Effector memory CD4-positive, alpha-beta T cell (primary cell): ENCODE measurements at regions not wholly inside any gene's neighbourhood (a gene's known extent, or its start where the extent isn't known, plus 50 kb on each side); places are given as distances from the start of the nearest gene placed in this dataset.

Experiments used
- DNase-seq, 3 donors: peaks; one replicate each; pipeline ENCODE4 v3.0.0-alpha.2; 2020
- H3K27ac ChIP-seq: 2 replicates; pipeline ENCODE4 v1.7.0; 2013; ENCODE audit warnings: mild to moderate bottlenecking, low read length, moderate library complexity; ENCODE audit not compliant: insufficient read depth, poor library complexity, severe bottlenecking
- H3K27me3 ChIP-seq: replicated peaks from 2 replicates; pipeline ENCODE4 v1.7.0; 2013; ENCODE audit warnings: mild to moderate bottlenecking, low read length; ENCODE audit not compliant: insufficient read depth, control insufficient read depth, poor library complexity, severe bottlenecking
- H3K36me3 ChIP-seq: 2 replicates; pipeline ENCODE4 v1.7.0; 2013; ENCODE audit warnings: mild to moderate bottlenecking, low read length, moderate library complexity; ENCODE audit not compliant: control insufficient read depth, insufficient read depth
- H3K4me1 ChIP-seq: 2 replicates; pipeline ENCODE4 v1.7.0; 2013; ENCODE audit warnings: low read length, mild to moderate bottlenecking; ENCODE audit not compliant: control insufficient read depth, insufficient read depth, poor library complexity, severe bottlenecking
- H3K4me3 ChIP-seq: 2 replicates; pipeline ENCODE4 v1.7.0; 2013; ENCODE audit warnings: low read length, low read depth, mild to moderate bottlenecking; ENCODE audit not compliant: insufficient read depth, poor library complexity, severe bottlenecking
- H3K9me3 ChIP-seq: 2 replicates; pipeline ENCODE4 v1.7.0; 2013; ENCODE audit warnings: mild to moderate bottlenecking, low read length, moderate library complexity; ENCODE audit not compliant: control insufficient read depth

DNA sequence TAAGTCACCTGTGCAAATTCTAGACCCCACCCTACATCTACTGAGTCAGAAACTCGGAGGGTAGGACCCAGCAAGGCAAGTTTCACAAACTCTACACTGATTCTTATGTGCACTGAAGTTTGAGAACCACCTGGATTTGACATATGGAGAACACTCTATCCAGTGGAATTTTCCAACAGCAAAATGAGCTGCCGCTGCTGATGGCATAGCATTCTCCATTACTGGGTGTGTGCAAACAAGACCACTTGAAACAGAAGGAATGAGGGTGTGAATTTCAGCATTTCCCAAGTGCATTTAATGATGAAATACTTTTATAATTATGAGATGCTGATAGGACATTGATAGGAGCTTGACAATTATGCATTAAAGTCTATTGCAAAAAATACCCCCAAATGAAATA, 229.1 kb upstream of the IL12B start:
- H3K9me3 ChIP-seq, result no peaks in the 10 kb centered on the region
- H3K4me3 ChIP-seq, result no peak overlapping the region
- no peak overlapping the region for H3K27ac ChIP-seq
- no peak for DNase-seq
- H3K4me1 ChIP-seq, result no peaks in the 10 kb centered on the region
- H3K36me3 ChIP-seq, result no peaks in the 10 kb centered on the region
- no peaks in the 10 kb centered on the region for H3K27me3 ChIP-seq

GRCh38 chr5:159560088-159560487, 229.8 kb upstream of the IL12B start:
- H3K27me3 ChIP-seq, result no peaks in the 10 kb centered on the region
- H3K27ac ChIP-seq, result no peak overlapping the region
- no peaks in the 10 kb centered on the region for H3K36me3 ChIP-seq
- H3K9me3 ChIP-seq, result no peaks in the 10 kb centered on the region
- DNase-seq, result no peak
- no peak overlapping the region for H3K4me3 ChIP-seq
- no peaks in the 10 kb centered on the region for H3K4me1 ChIP-seq

DNA sequence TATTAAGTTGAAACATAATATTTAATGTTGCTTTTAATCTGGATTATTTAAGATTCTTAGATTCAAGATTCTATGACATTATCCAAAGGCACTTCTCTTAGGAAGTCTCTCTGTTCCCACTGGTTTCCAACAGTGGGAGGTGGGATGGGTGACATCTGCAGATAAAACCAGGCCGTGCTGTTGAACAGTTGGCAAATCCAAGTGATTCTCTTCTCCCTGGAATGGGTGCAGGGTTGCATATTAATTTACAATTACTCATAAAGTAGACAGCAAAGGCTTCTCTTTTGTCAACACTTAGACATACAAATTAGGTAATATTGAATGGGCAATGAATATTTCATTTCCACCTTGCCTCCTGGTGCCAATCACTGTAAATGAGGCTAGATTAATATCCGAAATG, 233.7 kb upstream of the IL12B start:
- Histone ChIP-seq H3K9me3 (no peaks in the 10 kb centered on the region), H3K4me3 (no peak overlapping the region), H3K27me3 (no peaks in the 10 kb centered on the region), H3K27ac (no peak overlapping the region), H3K36me3 (no peaks in the 10 kb centered on the region), H3K4me1 (no peaks in the 10 kb centered on the region)
- DNase-seq, result no peak

GRCh38 chr5:159566832-159567231, 236.5 kb upstream of the IL12B start:
- H3K36me3 ChIP-seq, result no peaks in the 10 kb centered on the region
- H3K27ac ChIP-seq, result no peak overlapping the region
- no peak for DNase-seq
- H3K4me1 ChIP-seq, result no peaks in the 10 kb centered on the region
- H3K9me3 ChIP-seq, result no peaks in the 10 kb centered on the region
- no peaks in the 10 kb centered on the region for H3K27me3 ChIP-seq
- no peak overlapping the region for H3K4me3 ChIP-seq

- DNase-seq, result no peak
- Histone ChIP-seq H3K27me3 (no peaks in the 10 kb centered on the region), H3K4me3 (no peak overlapping the region), H3K9me3 (no peaks in the 10 kb centered on the region), H3K27ac (no peak overlapping the region), H3K4me1 (no peaks in the 10 kb centered on the region), H3K36me3 (no peaks in the 10 kb centered on the region)
Measured at GRCh38 chr5:159567461-159567860, 237.2 kb upstream of the IL12B start.

GRCh38 chr5:159571501-159572244, 241.4 kb upstream of the IL12B start:
- no peak for DNase-seq
- Histone ChIP-seq H3K27ac (no peak overlapping the region), H3K4me3 (no peak overlapping the region), H3K27me3 (no peaks in the 10 kb centered on the region), H3K4me1 (no peaks in the 10 kb centered on the region), H3K9me3 (no peaks in the 10 kb centered on the region), H3K36me3 (no peaks in the 10 kb centered on the region)

GRCh38 chr5:159576902-159577301, 246.6 kb upstream of the IL12B start:
- no peaks in the 10 kb centered on the region for H3K36me3 ChIP-seq
- no peak for DNase-seq
- H3K9me3 ChIP-seq, result no peaks in the 10 kb centered on the region
- H3K27me3 ChIP-seq, result no peaks in the 10 kb centered on the region
- H3K4me1 ChIP-seq, result no peaks in the 10 kb centered on the region
- H3K27ac ChIP-seq, result no peak overlapping the region
- no peak overlapping the region for H3K4me3 ChIP-seq

- Histone ChIP-seq H3K4me3 (no peak overlapping the region), H3K9me3 (no peaks in the 10 kb centered on the region), H3K4me1 (no peaks in the 10 kb centered on the region), H3K36me3 (no peaks in the 10 kb centered on the region), H3K27me3 (no peaks in the 10 kb centered on the region), H3K27ac (no peak overlapping the region)
- no peak for DNase-seq
Measured at GRCh38 chr5:159581502-159582249, 251.4 kb upstream of the IL12B start.

DNA sequence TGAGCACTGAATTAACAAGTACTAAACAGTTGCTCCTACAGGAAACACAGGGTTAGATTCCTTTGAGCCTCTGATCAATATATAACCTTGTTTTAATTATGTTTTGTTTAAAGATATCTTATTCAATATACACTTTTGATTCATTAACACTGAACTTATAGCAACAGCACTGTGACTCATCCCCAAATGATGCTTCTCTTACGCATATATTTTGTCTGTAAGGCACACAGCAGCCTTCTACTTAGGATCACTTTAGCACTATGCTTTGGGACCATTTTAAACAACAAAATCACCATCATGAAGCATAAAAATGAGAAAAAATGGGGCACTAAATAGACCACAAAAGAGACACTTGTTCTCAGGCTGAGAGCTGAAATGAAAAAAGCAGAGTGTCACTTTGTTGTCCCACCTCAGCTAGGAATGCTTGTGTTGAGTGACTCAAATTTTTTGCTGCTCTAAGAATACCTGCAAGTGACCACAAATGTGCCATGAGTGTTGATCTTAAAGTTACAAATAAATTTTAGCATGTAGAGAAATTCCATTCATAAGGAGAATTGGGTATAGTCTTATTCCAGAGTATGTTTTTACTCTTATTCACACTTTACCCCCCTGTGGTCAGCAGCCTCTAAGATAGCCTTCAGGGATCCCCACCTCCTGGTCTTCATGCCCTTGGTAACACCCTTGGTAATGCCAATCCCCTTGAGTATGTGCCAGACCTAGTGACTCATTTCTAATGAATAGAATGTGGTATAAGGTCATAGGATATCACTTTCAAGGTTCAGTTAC, 252.7 kb upstream of the IL12B start:
- H3K4me3 ChIP-seq, result no peak overlapping the region

DNA sequence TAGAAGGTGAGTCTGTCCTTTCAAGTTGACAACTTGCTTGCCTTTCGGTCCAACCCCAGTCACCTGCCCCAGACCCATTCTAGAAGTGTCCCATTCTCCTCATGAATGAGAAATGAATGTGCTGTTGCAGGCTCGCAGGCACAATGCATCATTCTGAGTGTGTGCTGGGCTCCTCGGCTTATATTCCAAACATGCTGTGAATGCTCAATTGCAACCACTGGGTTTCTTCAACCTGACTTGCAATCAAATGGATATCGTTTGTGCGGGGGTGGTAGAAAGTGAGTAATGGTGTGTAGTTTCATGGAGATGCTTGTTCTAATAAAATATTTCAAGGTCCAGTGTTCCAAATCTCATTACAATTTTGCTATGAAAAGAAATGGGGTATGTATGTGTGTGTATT, 256.6 kb upstream of the IL12B start:
- Histone ChIP-seq H3K36me3 (no peaks in the 10 kb centered on the region), H3K4me3 (no peak overlapping the region), H3K27me3 (no peaks in the 10 kb centered on the region), H3K27ac (no peak overlapping the region), H3K4me1 (no peaks in the 10 kb centered on the region), H3K9me3 (no peaks in the 10 kb centered on the region)
- no peak for DNase-seq

More for the DNA sequence above, 252.7 kb upstream of the IL12B start:
- no peaks in the 10 kb centered on the region for H3K36me3 ChIP-seq
- DNase-seq, result no peak
- no peaks in the 10 kb centered on the region for H3K4me1 ChIP-seq
- no peaks in the 10 kb centered on the region for H3K27me3 ChIP-seq
- no peaks in the 10 kb centered on the region for H3K9me3 ChIP-seq
- H3K27ac ChIP-seq, result no peak overlapping the region
